LNCAP (cell line): ENCODE measurements at regions not wholly inside any gene's neighbourhood (a gene's known extent, or its start where the extent isn't known, plus 50 kb on each side); places are given as distances from the start of the nearest gene placed in this dataset.

Experiments used
- CTCF ChIP-seq: fragments of 450-650 bp; IDR thresholded peaks from 2 replicates; pipeline ENCODE4 v1.5.1; 2017; ENCODE audit warnings: mild to moderate bottlenecking

GRCh38 chr12:114920771-114921554 is 237.0 kb upstream of the TBX3 start:
- TF ChIP-seq CTCF, result no peak

GRCh38 chr12:114919479-114919878 is 235.5 kb upstream of the TBX3 start:
- TF ChIP-seq CTCF, result no peak

- no peak for TF ChIP-seq CTCF
These were observed 234.7 kb upstream of the TBX3 start for GRCh38 chr12:114918535-114919233.

GRCh38 chr12:114917953-114918352 is 234.0 kb upstream of the TBX3 start:
- TF ChIP-seq CTCF, result no peak

- TF ChIP-seq CTCF, result no peak
These were observed 233.3 kb upstream of the TBX3 start for GRCh38 chr12:114917307-114917706.

GRCh38 chr12:114916541-114916940 is 232.6 kb upstream of the TBX3 start:
- no peak for TF ChIP-seq CTCF

GRCh38 chr12:114916124-114916523 is 232.1 kb upstream of the TBX3 start:
- TF ChIP-seq CTCF, result no peak
